Uterus (tissue), 2 donors: ENCODE measurements at regions not wholly inside any gene's neighbourhood (a gene's known extent, or its start where the extent isn't known, plus 50 kb on each side); places are given as distances from the start of the nearest gene placed in this dataset.

ENCODE experiments used
- CTCF ChIP-seq, 4 experiments: fragments of 200-600 bp in 2 of 4; fragments of 450-650 bp in 2 of 4; sonication (generic) in 2 of 4; IDR thresholded peaks; one replicate each; pipeline ENCODE4 v1.5.1; 2016 to 2019; ENCODE audit warnings: antibody characterized with exemption in 4 of 4, mild to moderate bottlenecking in 2 of 4, moderate library complexity in 1 of 4
- POLR2A ChIP-seq, 2 donors: fragments of 450-650 bp; IDR thresholded peaks; one replicate each; pipeline ENCODE4 v1.6.1; 2016; ENCODE audit warnings: antibody characterized with exemption in 2 of 2, mild to moderate bottlenecking in 1 of 2, moderate library complexity in 1 of 2

- TF ChIP-seq POLR2A (IDR thresholded peaks at IDR 0.05): no peak
- TF ChIP-seq CTCF (IDR thresholded peaks at IDR 0.05): no peak
Observed at GRCh38 chr18:60560071-60560470, 187.5 kb upstream of the MC4R start.
